ENCODE measurements at regions not wholly inside any gene's neighbourhood (a gene's known extent, or its start where the extent isn't known, plus 50 kb on each side); places are given as distances from the start of the nearest gene placed in this dataset.

DNA sequence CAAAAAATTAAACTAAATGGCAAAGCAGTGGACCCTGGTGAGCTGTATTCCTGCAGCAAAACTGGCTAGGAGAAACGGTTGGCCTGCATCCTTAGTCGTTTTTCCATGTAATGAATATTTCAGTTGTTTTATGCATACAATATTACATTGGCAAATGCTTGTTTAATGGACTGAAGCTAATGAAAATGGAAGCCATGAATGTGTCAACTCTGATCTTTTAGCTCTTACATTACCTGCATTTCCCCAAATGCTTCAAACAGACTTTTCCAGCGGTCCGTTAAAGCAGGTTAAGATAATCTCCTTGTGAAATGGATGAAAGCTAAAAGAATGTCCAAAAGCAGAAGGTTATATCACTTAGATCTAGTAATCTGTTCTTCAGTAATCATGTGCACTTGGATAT, 686.3 kb upstream of the SETBP1 start:
- no peak for ATAC-seq
- H3K36me3 Mint-ChIP-seq (ENCODE audit: insufficient read depth): no peaks in the 10 kb centered on the region
- no peaks in the 10 kb centered on the region for H3K27me3 Mint-ChIP-seq (ENCODE audit: low read depth)
- no peaks in the 10 kb centered on the region for H3K4me1 Mint-ChIP-seq (ENCODE audit: low read depth)
- H3K4me3 Mint-ChIP-seq: no peak overlapping the region
- peaks cover 8% of the 10 kb centered on the region for H3K9me3 Mint-ChIP-seq
- no peak for DNase-seq

DNA sequence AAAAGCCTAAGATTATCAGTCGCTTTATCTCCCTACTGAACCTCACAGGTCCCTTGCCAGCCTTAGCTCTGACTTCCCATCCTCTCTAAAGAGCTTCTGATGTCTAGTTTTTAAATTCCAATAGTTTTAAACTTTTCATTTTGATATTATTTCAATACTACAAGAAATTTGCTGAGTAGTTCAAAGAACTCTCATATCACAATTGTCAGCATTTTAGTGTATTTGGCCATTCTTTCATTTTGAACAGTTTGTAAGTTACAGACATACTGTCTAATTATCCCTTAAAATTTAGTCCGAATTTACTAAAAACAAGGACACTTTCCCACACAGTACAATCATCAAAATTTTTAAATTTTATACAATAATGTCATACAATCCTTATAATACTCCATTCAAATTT, 666.8 kb upstream of the SETBP1 start:
- no peak overlapping the region for H3K4me3 Mint-ChIP-seq
- H3K27me3 Mint-ChIP-seq (ENCODE audit: low read depth): no peaks in the 10 kb centered on the region
- DNase-seq (no peak), ATAC-seq (no peak)
- no peaks in the 10 kb centered on the region for H3K4me1 Mint-ChIP-seq (ENCODE audit: low read depth)
- H3K36me3 Mint-ChIP-seq (ENCODE audit: insufficient read depth): no peaks in the 10 kb centered on the region
- H3K9me3 Mint-ChIP-seq: peaks cover 4% of the 10 kb centered on the region

DNA sequence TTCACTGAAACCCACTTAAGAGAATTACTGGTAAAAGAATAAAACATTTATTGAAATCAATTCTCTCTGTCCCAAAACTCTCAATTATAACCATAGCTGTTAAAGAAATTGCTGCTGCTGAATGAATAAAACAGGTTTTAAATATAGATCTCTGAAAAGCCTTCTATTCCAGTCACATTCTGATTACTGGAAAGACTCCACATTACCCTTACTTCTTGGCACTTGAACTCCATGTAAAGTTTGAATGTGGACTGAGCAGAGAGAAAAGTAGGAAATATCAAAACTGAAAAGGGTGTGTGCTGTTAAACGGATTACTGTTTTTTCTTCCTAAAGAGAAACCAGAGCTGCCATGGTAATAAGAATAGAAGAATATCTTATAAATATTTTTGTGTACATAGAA, 655.3 kb upstream of the SETBP1 start:
- Mint-ChIP-seq H3K4me1 (ENCODE audit: low read depth) (no peaks in the 10 kb centered on the region), H3K9me3 (no peaks in the 10 kb centered on the region), H3K4me3 (no peak overlapping the region), H3K36me3 (ENCODE audit: insufficient read depth) (no peaks in the 10 kb centered on the region), H3K27me3 (ENCODE audit: low read depth) (no peaks in the 10 kb centered on the region)
- DNase-seq (no peak), ATAC-seq (no peak)

- DNase-seq: no peak
- H3K4me1 Mint-ChIP-seq (ENCODE audit: low read depth): no peaks in the 10 kb centered on the region
These were observed 652.6 kb upstream of the SETBP1 start for GRCh38 chr18:44028109-44028508.

GRCh38 chr18:44031063-44031462, 649.6 kb upstream of the SETBP1 start:
- ATAC-seq (no peak), DNase-seq (no peak)
- H3K27me3 Mint-ChIP-seq (ENCODE audit: low read depth): no peaks in the 10 kb centered on the region
- H3K9me3 Mint-ChIP-seq: no peaks in the 10 kb centered on the region
- no peak overlapping the region for H3K4me3 Mint-ChIP-seq
- H3K36me3 Mint-ChIP-seq (ENCODE audit: insufficient read depth): no peaks in the 10 kb centered on the region
- no peaks in the 10 kb centered on the region for H3K4me1 Mint-ChIP-seq (ENCODE audit: low read depth)

More at GRCh38 chr18:44028109-44028508, 652.6 kb upstream of the SETBP1 start:
- Mint-ChIP-seq H3K9me3 (no peaks in the 10 kb centered on the region), H3K27me3 (ENCODE audit: low read depth) (no peaks in the 10 kb centered on the region), H3K36me3 (ENCODE audit: insufficient read depth) (no peaks in the 10 kb centered on the region), H3K4me3 (no peak overlapping the region)
- ATAC-seq: no peak

DNA sequence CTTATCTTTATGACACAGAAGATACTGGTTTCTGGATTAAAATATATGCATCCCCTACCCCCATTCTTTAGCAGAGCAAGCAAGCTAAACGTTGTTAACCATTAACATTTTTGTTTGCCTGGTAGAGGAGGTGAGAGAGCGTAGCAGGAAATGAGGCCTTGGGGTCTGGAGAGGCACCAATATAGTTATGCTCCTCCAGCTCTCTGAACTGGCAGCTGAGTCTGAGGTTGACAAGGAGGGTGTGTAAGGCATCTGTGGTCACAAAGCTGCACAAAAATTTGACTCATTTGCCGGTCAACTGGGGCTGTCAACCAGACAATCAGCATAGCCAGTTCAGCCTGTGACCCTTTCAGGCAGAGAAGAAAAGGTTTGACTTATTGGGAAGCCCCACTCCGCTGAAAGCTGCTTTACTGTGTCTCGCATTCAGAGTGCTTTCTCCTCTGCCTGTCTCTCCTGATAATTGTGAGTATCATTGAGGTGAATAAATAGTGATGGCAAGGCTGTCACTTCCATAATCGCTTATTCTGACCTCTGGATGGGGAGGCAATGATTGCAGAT, 647.5 kb upstream of the SETBP1 start:
- no peak overlapping the region for H3K4me3 Mint-ChIP-seq
- H3K9me3 Mint-ChIP-seq: no peaks in the 10 kb centered on the region
- no peaks in the 10 kb centered on the region for H3K36me3 Mint-ChIP-seq (ENCODE audit: insufficient read depth)
- no peaks in the 10 kb centered on the region for H3K27me3 Mint-ChIP-seq (ENCODE audit: low read depth)
- DNase-seq: no peak
- no peak for ATAC-seq
- no peaks in the 10 kb centered on the region for H3K4me1 Mint-ChIP-seq (ENCODE audit: low read depth)

DNA sequence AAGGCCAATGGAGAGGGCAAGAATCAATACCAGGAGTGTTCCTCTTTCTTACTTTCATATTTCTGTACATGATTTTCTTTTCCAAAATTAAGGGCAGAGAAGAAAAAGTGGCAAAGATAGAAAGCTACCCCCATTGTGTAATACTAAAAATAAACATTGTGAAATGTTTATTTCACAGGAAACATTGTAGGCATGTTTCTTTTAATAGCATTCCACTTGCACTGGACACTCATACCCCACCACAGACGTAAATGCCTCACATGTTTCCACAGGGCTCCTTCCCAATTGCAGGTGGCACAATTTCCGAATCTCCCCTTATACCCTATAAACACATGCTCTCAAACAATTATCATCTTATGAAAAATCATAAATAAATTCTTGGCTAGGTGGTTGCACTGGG, 645.1 kb upstream of the SETBP1 start:
- Mint-ChIP-seq H3K9me3 (no peaks in the 10 kb centered on the region), H3K27me3 (ENCODE audit: low read depth) (no peaks in the 10 kb centered on the region), H3K4me1 (ENCODE audit: low read depth) (no peaks in the 10 kb centered on the region), H3K36me3 (ENCODE audit: insufficient read depth) (no peaks in the 10 kb centered on the region), H3K4me3 (no peak overlapping the region)
- ATAC-seq (no peak), DNase-seq (no peak)

DNA sequence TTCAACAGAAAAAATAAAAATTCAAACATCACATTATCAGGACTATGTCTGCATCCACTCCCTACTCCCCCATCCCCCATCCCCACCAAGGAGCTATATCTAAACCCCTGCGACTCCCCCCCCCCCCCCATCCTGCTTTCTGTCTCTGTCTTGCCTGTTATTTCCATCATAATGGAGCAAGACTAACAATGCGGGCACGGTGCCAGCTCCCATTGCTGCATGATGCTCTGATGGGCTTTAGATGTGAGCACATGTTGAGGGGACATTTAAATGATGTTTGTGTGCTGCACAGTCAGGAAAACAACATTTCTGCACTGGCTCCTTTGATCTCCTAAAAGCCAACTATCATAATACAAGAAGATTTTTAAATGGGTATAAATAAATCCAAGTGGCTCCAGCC, 644.2 kb upstream of the SETBP1 start:
- Mint-ChIP-seq H3K4me1 (ENCODE audit: low read depth) (no peaks in the 10 kb centered on the region), H3K4me3 (no peak overlapping the region), H3K9me3 (peaks cover 3% of the 10 kb centered on the region), H3K36me3 (ENCODE audit: insufficient read depth) (no peaks in the 10 kb centered on the region), H3K27me3 (ENCODE audit: low read depth) (no peaks in the 10 kb centered on the region)
- no peak for DNase-seq
- ATAC-seq: no peak

- H3K27me3 Mint-ChIP-seq (ENCODE audit: low read depth): no peaks in the 10 kb centered on the region
- DNase-seq (no peak), ATAC-seq (no peak)
- H3K4me1 Mint-ChIP-seq (ENCODE audit: low read depth): no peaks in the 10 kb centered on the region
- H3K4me3 Mint-ChIP-seq: no peak overlapping the region
- H3K36me3 Mint-ChIP-seq (ENCODE audit: insufficient read depth): no peaks in the 10 kb centered on the region
- H3K9me3 Mint-ChIP-seq: peaks cover 5% of the 10 kb centered on the region
These were observed 641.5 kb upstream of the SETBP1 start for GRCh38 chr18:44039216-44039615.

GRCh38 chr18:44039826-44040225, 640.9 kb upstream of the SETBP1 start:
- ATAC-seq (no peak), DNase-seq (no peak)
- Mint-ChIP-seq H3K36me3 (ENCODE audit: insufficient read depth) (no peaks in the 10 kb centered on the region), H3K4me1 (ENCODE audit: low read depth) (no peaks in the 10 kb centered on the region), H3K9me3 (peaks cover 5% of the 10 kb centered on the region), H3K27me3 (ENCODE audit: low read depth) (no peaks in the 10 kb centered on the region), H3K4me3 (no peak overlapping the region)

- ATAC-seq (no peak), DNase-seq (no peak)
- no peaks in the 10 kb centered on the region for H3K27me3 Mint-ChIP-seq (ENCODE audit: low read depth)
- no peaks in the 10 kb centered on the region for H3K4me1 Mint-ChIP-seq (ENCODE audit: low read depth)
- H3K4me3 Mint-ChIP-seq: no peak overlapping the region
- no peaks in the 10 kb centered on the region for H3K36me3 Mint-ChIP-seq (ENCODE audit: insufficient read depth)
- H3K9me3 Mint-ChIP-seq: peaks cover 5% of the 10 kb centered on the region
These were observed 639.1 kb upstream of the SETBP1 start for GRCh38 chr18:44041553-44041952.

GRCh38 chr18:44041961-44042360, 638.7 kb upstream of the SETBP1 start:
- no peak for ATAC-seq
- Mint-ChIP-seq H3K4me3 (no peak overlapping the region), H3K4me1 (ENCODE audit: low read depth) (no peaks in the 10 kb centered on the region)

GRCh38 chr18:44046376-44046975, 634.2 kb upstream of the SETBP1 start:
- no peak for DNase-seq
- peaks cover 8% of the 10 kb centered on the region for H3K9me3 Mint-ChIP-seq
- no peaks in the 10 kb centered on the region for H3K4me1 Mint-ChIP-seq (ENCODE audit: low read depth)
- H3K36me3 Mint-ChIP-seq (ENCODE audit: insufficient read depth): no peaks in the 10 kb centered on the region
- ATAC-seq: no peak
- H3K4me3 Mint-ChIP-seq: no peak overlapping the region
- no peaks in the 10 kb centered on the region for H3K27me3 Mint-ChIP-seq (ENCODE audit: low read depth)

More at GRCh38 chr18:44041961-44042360, 638.7 kb upstream of the SETBP1 start:
- no peaks in the 10 kb centered on the region for H3K36me3 Mint-ChIP-seq (ENCODE audit: insufficient read depth)
- DNase-seq: no peak
- H3K27me3 Mint-ChIP-seq (ENCODE audit: low read depth): no peaks in the 10 kb centered on the region
- peaks cover 5% of the 10 kb centered on the region for H3K9me3 Mint-ChIP-seq

DNA sequence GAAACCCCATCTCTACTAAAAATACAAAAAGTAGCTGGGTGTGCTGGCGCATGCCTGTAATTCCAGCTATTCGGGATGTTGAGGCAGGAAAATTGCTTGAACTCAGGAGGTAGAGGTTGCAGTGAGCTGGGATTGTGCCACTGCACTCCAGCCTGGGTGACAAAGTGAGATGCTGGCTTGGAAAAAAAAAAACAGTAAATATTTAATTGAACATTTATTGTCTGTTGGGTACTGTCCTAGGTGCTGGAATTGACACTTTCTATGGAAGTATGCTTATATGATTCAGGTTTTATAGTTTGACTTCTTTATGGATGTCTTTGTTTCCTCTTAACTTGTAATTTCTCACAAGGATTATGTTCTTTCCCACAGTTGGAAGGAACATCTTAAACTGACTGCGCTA, 633.1 kb upstream of the SETBP1 start:
- no peaks in the 10 kb centered on the region for H3K4me1 Mint-ChIP-seq (ENCODE audit: low read depth)
- no peak overlapping the region for H3K4me3 Mint-ChIP-seq
- no peaks in the 10 kb centered on the region for H3K27me3 Mint-ChIP-seq (ENCODE audit: low read depth)
- DNase-seq (no peak), ATAC-seq (no peak)
- no peaks in the 10 kb centered on the region for H3K36me3 Mint-ChIP-seq (ENCODE audit: insufficient read depth)
- peaks cover 5% of the 10 kb centered on the region for H3K9me3 Mint-ChIP-seq

GRCh38 chr18:44048435-44048834, 632.3 kb upstream of the SETBP1 start:
- DNase-seq: no peak
- Mint-ChIP-seq H3K9me3 (peaks cover 5% of the 10 kb centered on the region), H3K4me3 (no peak overlapping the region), H3K36me3 (ENCODE audit: insufficient read depth) (no peaks in the 10 kb centered on the region), H3K4me1 (ENCODE audit: low read depth) (no peaks in the 10 kb centered on the region), H3K27me3 (ENCODE audit: low read depth) (no peaks in the 10 kb centered on the region)
- ATAC-seq: no peak

Measured in activated T-cell treated with anti-CD3 and anti-CD28 coated beads, Interleukin-2, amount 50 U/mL, for 4 hours (primary cell).